Mesendoderm (in vitro differentiated cells): ENCODE measurements at regions not wholly inside any gene's neighbourhood (a gene's known extent, or its start where the extent isn't known, plus 50 kb on each side); places are given as distances from the start of the nearest gene placed in this dataset.
A peak's percentile ranks its signal among the peaks of the same experiment; 100 is the strongest.

ENCODE experiments used
- DNase-seq: peaks from one replicate; pipeline ENCODE4 v3.0.0; 2013
- H2AK5ac ChIP-seq: 2 replicates; pipeline ENCODE4 v1.6.1; 2013; ENCODE audit warnings: low read length, inconsistent platforms
- H2BK120ac ChIP-seq: 2 replicates; pipeline ENCODE4 v1.6.1; 2013; ENCODE audit warnings: low read depth, mild to moderate bottlenecking, low read length, moderate library complexity, mixed read lengths
- H2BK15ac ChIP-seq: replicated peaks from 2 replicates; pipeline ENCODE4 v1.6.1; 2013; ENCODE audit warnings: low read depth, mild to moderate bottlenecking, moderate library complexity
- H2BK5ac ChIP-seq: 2 replicates; pipeline ENCODE4 v1.6.1; 2013; ENCODE audit warnings: low read length, inconsistent platforms
- H3K18ac ChIP-seq: 2 replicates; pipeline ENCODE4 v1.6.1; 2013; ENCODE audit warnings: mild to moderate bottlenecking, low read length, mixed read lengths
- H3K23ac ChIP-seq: one replicate; pipeline ENCODE4 v1.6.1; 2013; ENCODE audit warnings: low read length
- H3K27ac ChIP-seq: 2 replicates; pipeline ENCODE4 v1.5.1; 2013; ENCODE audit warnings: low read depth, mild to moderate bottlenecking, inconsistent platforms, low read length, moderate library complexity
- H3K27me3 ChIP-seq: 2 replicates; pipeline ENCODE4 v1.6.1; 2013; ENCODE audit warnings: low read length, control low read depth, mild to moderate bottlenecking, inconsistent platforms; ENCODE audit not compliant: insufficient read depth, poor library complexity
- H3K36me3 ChIP-seq: 2 replicates; pipeline ENCODE4 v1.6.1; 2013; ENCODE audit warnings: low read length, inconsistent platforms; ENCODE audit not compliant: control insufficient read depth, insufficient read depth
- H3K4ac ChIP-seq: one replicate; pipeline ENCODE4 v1.6.1; 2013; ENCODE audit warnings: low read depth, mild to moderate bottlenecking, low read length, moderate library complexity
- H3K4me1 ChIP-seq: 2 replicates; pipeline ENCODE4 v1.6.1; 2013; ENCODE audit warnings: low read depth, low read length, inconsistent platforms; ENCODE audit not compliant: control insufficient read depth
- H3K4me2 ChIP-seq: 2 replicates; pipeline ENCODE4 v1.6.1; 2013; ENCODE audit warnings: low read length
- H3K4me3 ChIP-seq: 2 replicates; pipeline ENCODE4 v1.5.1; 2013; ENCODE audit warnings: mild to moderate bottlenecking, low read length
- H3K56ac ChIP-seq: one replicate; pipeline ENCODE4 v1.6.1; 2013; ENCODE audit warnings: low read length
- H3K79me1 ChIP-seq: 2 replicates; pipeline ENCODE4 v1.6.1; 2013; ENCODE audit warnings: low read length, inconsistent platforms
- H3K79me2 ChIP-seq: 2 replicates; pipeline ENCODE4 v1.6.1; 2013; ENCODE audit warnings: mild to moderate bottlenecking, low read length; ENCODE audit not compliant: control insufficient read depth, insufficient read depth
- H3K9ac ChIP-seq: 2 replicates; pipeline ENCODE4 v1.6.1; 2013; ENCODE audit warnings: low read length, inconsistent platforms
- H4K5ac ChIP-seq: one replicate; pipeline ENCODE4 v1.6.1; 2013; ENCODE audit warnings: low read length
- H4K8ac ChIP-seq: one replicate; pipeline ENCODE4 v1.6.1; 2013; ENCODE audit warnings: low read depth, mild to moderate bottlenecking, control low read depth, low read length, moderate library complexity
- WGBS: extraction: QIAGEN DNeasy Blood & Tissue Kit; methylation state at CpG from one replicate; pipeline ENCODE4 v1.1.7; 2013; ENCODE audit warnings: low lambda C conversion rate, missing lambda C conversion rate; ENCODE audit not compliant: insufficient coverage; ENCODE audit errors: extremely low coverage; 5-methylcytosine and 5-hydroxymethylcytosine counted together

GRCh38 chrX:52585892-52586291 lies 68.8 kb downstream of the SSX7 start:
- no peak overlapping the region for H3K9ac ChIP-seq
- no peaks in the 10 kb centered on the region for H3K27me3 ChIP-seq
- no peak overlapping the region for H2BK120ac ChIP-seq
- no peak overlapping the region for H3K18ac ChIP-seq
- no peak overlapping the region for H3K4me2 ChIP-seq
- H3K79me1 ChIP-seq: no peaks in the 10 kb centered on the region
- no peak overlapping the region for H3K27ac ChIP-seq
- no peaks in the 10 kb centered on the region for H3K79me2 ChIP-seq
- no peak overlapping the region for H3K4me3 ChIP-seq
- H2BK15ac ChIP-seq: no peak overlapping the region
- no peak overlapping the region for H3K4ac ChIP-seq
- no peak overlapping the region for H4K8ac ChIP-seq
- no CpG with 5 or more reads among the region's 3 CpGs for WGBS
- H3K23ac ChIP-seq: no peak overlapping the region
- H4K5ac ChIP-seq: no peak overlapping the region
- H3K56ac ChIP-seq: no peak overlapping the region
- no peak overlapping the region for H2AK5ac ChIP-seq
- no peak for DNase-seq
- no peaks in the 10 kb centered on the region for H3K36me3 ChIP-seq
- no peaks in the 10 kb centered on the region for H3K4me1 ChIP-seq
- no peak overlapping the region for H2BK5ac ChIP-seq

GRCh38 chrX:52577464-52578173 lies 60.8 kb upstream of the XAGE1B start:
- Histone ChIP-seq H3K18ac (no peak overlapping the region), H4K8ac (no peak overlapping the region), H3K56ac (no peak overlapping the region), H3K79me1 (no peaks in the 10 kb centered on the region), H2BK120ac (no peak overlapping the region), H3K4me3 (no peak overlapping the region), H2AK5ac (no peak overlapping the region), H3K9ac (no peak overlapping the region), H4K5ac (no peak overlapping the region), H3K27ac (no peak overlapping the region), H3K79me2 (no peaks in the 10 kb centered on the region), H3K23ac (no peak overlapping the region), H3K4me2 (no peak overlapping the region), H2BK15ac (no peak overlapping the region), H3K27me3 (no peaks in the 10 kb centered on the region), H3K4ac (no peak overlapping the region), H3K4me1 (no peaks in the 10 kb centered on the region), H2BK5ac (no peak overlapping the region), H3K36me3 (no peaks in the 10 kb centered on the region)
- no peak for DNase-seq
- no CpG with 5 or more reads among the region's 15 CpGs for WGBS

- no peak overlapping the region for H4K5ac ChIP-seq
- H3K36me3 ChIP-seq: no peaks in the 10 kb centered on the region
- no CpG with 5 or more reads among the region's 8 CpGs for WGBS
- no peak overlapping the region for H2BK120ac ChIP-seq
- peak; percentile 25 for DNase-seq
- H3K27me3 ChIP-seq: no peaks in the 10 kb centered on the region
- no peak overlapping the region for H3K56ac ChIP-seq
- H2AK5ac ChIP-seq: no peak overlapping the region
- H3K9ac ChIP-seq: no peak overlapping the region
- H3K18ac ChIP-seq: no peak overlapping the region
- H4K8ac ChIP-seq: no peak overlapping the region
- no peak overlapping the region for H3K4me2 ChIP-seq
- no peak overlapping the region for H3K4ac ChIP-seq
- no peak overlapping the region for H3K23ac ChIP-seq
- H2BK15ac ChIP-seq: no peak overlapping the region
- H2BK5ac ChIP-seq: no peak overlapping the region
- no peak overlapping the region for H3K4me3 ChIP-seq
- H3K27ac ChIP-seq: no peak overlapping the region
- no peaks in the 10 kb centered on the region for H3K79me1 ChIP-seq
- no peaks in the 10 kb centered on the region for H3K4me1 ChIP-seq
- H3K79me2 ChIP-seq: no peaks in the 10 kb centered on the region
These were observed 60.1 kb upstream of the XAGE1B start for GRCh38 chrX:52576946-52577345.

GRCh38 chrX:52576474-52576873 lies 59.6 kb upstream of the XAGE1B start:
- Histone ChIP-seq H4K5ac (no peak overlapping the region), H2BK5ac (no peak overlapping the region), H4K8ac (no peak overlapping the region), H3K27me3 (no peaks in the 10 kb centered on the region), H3K4ac (no peak overlapping the region), H3K56ac (no peak overlapping the region), H2BK120ac (no peak overlapping the region), H3K4me2 (no peak overlapping the region), H3K79me2 (no peaks in the 10 kb centered on the region), H3K36me3 (no peaks in the 10 kb centered on the region), H3K23ac (no peak overlapping the region), H2BK15ac (no peak overlapping the region), H3K4me3 (no peak overlapping the region), H2AK5ac (no peak overlapping the region), H3K27ac (no peak overlapping the region), H3K9ac (no peak overlapping the region), H3K79me1 (no peaks in the 10 kb centered on the region), H3K18ac (no peak overlapping the region), H3K4me1 (no peaks in the 10 kb centered on the region)
- no peak for DNase-seq
- WGBS: no CpG with 5 or more reads among the region's 5 CpGs

- no peak overlapping the region for H4K8ac ChIP-seq
- no peak overlapping the region for H3K23ac ChIP-seq
- H3K18ac ChIP-seq: no peak overlapping the region
- H3K4me2 ChIP-seq: no peak overlapping the region
- peak; percentile 61 for DNase-seq
- H3K56ac ChIP-seq: no peak overlapping the region
- H2BK120ac ChIP-seq: no peak overlapping the region
- H3K36me3 ChIP-seq: no peaks in the 10 kb centered on the region
- no peaks in the 10 kb centered on the region for H3K4me1 ChIP-seq
- no peak overlapping the region for H3K4ac ChIP-seq
- no peaks in the 10 kb centered on the region for H3K79me1 ChIP-seq
- no peaks in the 10 kb centered on the region for H3K27me3 ChIP-seq
- H4K5ac ChIP-seq: no peak overlapping the region
- no peak overlapping the region for H2AK5ac ChIP-seq
- no peak overlapping the region for H3K4me3 ChIP-seq
- no peak overlapping the region for H3K9ac ChIP-seq
- WGBS: no CpG with 5 or more reads among the region's 15 CpGs
- H2BK15ac ChIP-seq: no peak overlapping the region
- no peaks in the 10 kb centered on the region for H3K79me2 ChIP-seq
- no peak overlapping the region for H3K27ac ChIP-seq
- no peak overlapping the region for H2BK5ac ChIP-seq
These were observed 57.8 kb upstream of the XAGE1B start for GRCh38 chrX:52574416-52575275.
